ENCODE measurements at regions not wholly inside any gene's neighbourhood (a gene's known extent, or its start where the extent isn't known, plus 50 kb on each side); places are given as distances from the start of the nearest gene placed in this dataset.

- TF ChIP-seq CTCF (IDR thresholded peaks at IDR 0.05; ENCODE audit: low read length) (no peak), EZH2phosphoT487 (IDR thresholded peaks at IDR 0.05; ENCODE audit: low read length) (no peak), EZH2 (optimal IDR thresholded peaks at IDR 0.05; ENCODE audit: low read depth, low read length) (no peak)
These were observed 505.4 kb downstream of the SUCLG1 start for GRCh38 chr2:83953697-83954096.
